GM10266 (cell line): ENCODE measurements at regions not wholly inside any gene's neighbourhood (a gene's known extent, or its start where the extent isn't known, plus 50 kb on each side); places are given as distances from the start of the nearest gene placed in this dataset.

Experiments
- DNase-seq: peaks from one replicate; pipeline ENCODE4 v3.0.0; 2012; ENCODE audit errors: extremely low spot score
- CTCF ChIP-seq: IDR thresholded peaks from 2 replicates; pipeline ENCODE4 v1.5.1; 2012; ENCODE audit warnings: mild to moderate bottlenecking, low read depth; ENCODE audit not compliant: control insufficient read depth, insufficient read depth; ENCODE audit errors: missing control alignments

DNA sequence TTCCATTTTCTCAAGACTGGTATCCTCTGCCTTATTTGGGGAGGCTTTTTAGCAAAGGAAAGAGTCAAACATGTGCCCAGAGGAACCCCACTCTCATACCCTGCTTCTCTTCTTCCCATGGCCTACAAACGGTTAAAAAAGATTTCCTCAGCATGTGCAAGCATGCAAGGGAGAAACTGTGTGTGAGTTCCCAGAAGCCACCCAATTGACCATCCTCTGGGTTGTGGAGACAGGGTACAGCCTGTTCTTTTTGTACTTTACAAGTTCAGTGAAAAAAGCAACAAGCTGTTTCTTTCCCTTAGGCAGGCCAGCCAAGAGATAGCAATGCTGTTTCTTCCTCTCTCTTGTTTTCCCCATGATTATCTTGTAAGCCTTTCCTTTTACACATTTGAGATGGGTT lies 68.8 kb upstream of the MTPN start:
- TF ChIP-seq CTCF = no peak
- no peak for DNase-seq

DNA sequence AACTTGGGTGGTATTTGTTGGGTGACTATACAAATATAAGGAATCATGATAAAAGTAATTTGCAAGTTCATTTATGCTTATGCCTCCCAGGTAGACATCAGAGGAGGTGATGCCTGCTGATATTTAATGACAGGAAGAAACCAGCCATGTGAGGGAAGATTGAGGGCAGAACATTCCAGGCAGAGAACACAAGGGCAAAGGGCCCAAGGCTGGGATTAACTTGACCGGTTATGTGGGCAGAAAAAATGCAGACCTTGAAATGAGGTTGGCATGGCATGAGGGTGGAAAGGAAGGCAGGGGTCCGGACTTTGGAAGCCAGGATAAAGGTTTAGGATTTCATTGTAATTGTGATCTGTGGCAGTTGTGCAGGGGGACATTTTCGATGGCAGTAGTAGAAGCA lies 68.0 kb upstream of the MTPN start:
- no peak for DNase-seq
- no peak for TF ChIP-seq CTCF

DNA sequence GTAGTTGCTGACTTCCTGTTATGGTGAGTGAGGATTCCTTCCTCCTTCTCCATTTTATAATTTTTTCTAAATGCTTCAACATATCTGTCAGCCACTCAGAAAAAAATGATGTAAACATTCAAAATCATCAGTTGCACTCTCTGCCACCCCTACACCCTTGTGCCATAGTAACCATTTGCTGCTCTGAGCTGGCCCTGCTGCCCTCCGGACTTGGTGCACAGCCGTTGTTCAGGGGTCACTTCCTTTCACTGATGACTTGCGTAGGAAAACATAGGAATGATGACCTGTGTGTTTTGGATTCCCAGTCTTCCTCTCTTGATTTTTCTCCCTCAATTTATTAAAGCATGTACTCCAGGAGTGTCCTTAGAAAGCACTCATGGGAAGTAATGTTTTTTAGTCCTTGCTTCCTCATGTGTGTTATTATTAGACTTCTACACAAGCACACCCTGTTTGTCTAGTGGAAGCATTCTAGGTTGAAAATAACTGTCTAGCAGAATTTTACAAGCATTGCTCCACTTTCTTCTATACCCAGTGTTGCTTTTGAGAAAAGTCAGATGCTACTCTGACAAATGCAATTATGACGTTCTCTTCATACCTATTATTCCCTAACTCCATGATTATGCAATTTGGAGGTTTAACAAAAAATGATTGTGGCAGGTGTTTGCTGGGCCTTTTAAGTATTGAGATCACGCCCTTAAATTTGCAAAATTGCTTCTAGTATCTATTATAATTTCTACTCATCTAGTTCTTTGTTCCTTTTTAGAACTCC lies 62.6 kb upstream of the MTPN start:
- TF ChIP-seq CTCF = no peak

GRCh38 chr7:136036336-136036735 lies 59.2 kb upstream of the MTPN start:
- no peak for DNase-seq
- no peak for TF ChIP-seq CTCF

More for the DNA sequence above, 62.6 kb upstream of the MTPN start:
- no peak for DNase-seq

DNA sequence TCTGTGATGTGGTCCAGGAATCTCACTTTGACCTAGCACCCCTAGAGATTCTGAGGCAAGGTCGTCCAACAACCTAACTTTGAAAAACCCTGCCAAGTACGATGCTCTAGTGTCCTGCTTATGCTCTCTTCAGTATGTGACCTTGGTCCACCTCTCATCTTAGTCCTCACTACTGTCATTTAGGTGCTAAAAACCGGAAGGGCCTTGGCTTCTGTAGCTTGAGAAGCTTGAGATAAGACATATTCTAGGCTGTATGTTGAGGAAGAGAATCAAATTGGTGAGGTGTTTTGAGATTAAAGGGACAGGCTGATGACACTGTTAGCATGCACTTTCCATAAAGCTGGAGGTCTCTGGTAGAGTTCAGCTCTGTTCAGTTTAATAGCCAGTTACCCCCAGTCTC lies 57.0 kb upstream of the MTPN start:
- no peak for DNase-seq
- no peak for TF ChIP-seq CTCF

DNA sequence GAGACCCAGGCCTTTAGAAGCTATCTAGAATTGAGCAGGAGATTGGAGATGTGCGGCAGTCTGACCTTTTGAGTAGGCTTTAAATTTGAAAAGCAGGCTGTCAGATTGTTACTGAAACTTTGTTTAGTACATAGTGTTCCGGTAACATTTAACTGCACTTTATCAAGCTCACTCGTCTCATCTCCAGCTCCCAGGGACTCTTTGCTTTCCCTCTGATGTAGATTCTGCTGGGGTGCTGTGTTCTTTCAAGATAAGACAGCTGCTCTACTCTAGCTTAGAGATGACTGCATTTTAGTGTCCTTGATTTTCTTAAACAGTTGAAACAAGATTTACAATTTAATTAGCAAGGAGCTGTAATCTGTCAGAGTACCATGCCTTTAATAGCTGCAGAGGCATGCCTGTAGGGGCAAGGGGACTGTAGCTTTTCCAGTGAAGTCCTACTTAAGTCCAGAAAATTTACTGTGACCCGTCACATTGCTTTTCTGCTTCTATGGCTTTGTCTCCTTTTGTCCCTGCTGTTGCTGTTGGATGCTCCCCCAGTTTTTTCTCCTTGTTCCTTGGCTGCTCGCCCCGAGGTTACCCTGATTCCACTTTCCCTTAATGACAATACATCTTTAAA lies 56.4 kb upstream of the MTPN start:
- no peak for DNase-seq

More for the DNA sequence above, 56.4 kb upstream of the MTPN start:
- TF ChIP-seq CTCF = no peak
